Fibroblast of skin of left biceps (primary cell): ENCODE measurements at regions not wholly inside any gene's neighbourhood (a gene's known extent, or its start where the extent isn't known, plus 50 kb on each side); places are given as distances from the start of the nearest gene placed in this dataset.

Experiments used
- DNase-seq, 2 experiments: peaks; one replicate each; pipeline ENCODE4 v3.0.0-alpha.2; 2013; ENCODE audit warnings: low read depth in 2 of 2

- no peak for DNase-seq
These were observed 51.6 kb upstream of the SRRM3 start for GRCh38 chr7:76149847-76150691.
